HL-60 (cell line): ENCODE measurements at regions not wholly inside any gene's neighbourhood (a gene's known extent, or its start where the extent isn't known, plus 50 kb on each side); places are given as distances from the start of the nearest gene placed in this dataset.

Source experiments
- DNase-seq, 2 experiments: peaks; one replicate each; pipeline ENCODE4 v3.0.0-alpha.2; 2010 to 2020; ENCODE audit warnings: low read depth in 1 of 2, low spot score in 1 of 2
- H3K27ac ChIP-seq: fragments of 250-450 bp; sonication (Bioruptor Pico); replicated peaks from 2 replicates; pipeline ENCODE4 v1.5.1; 2020; ENCODE audit warnings: mild to moderate bottlenecking, moderate library complexity
- H3K27me3 ChIP-seq: fragments of 250-450 bp; sonication (Bioruptor Pico); 2 replicates; pipeline ENCODE4 v1.5.1; 2021; ENCODE audit warnings: mild to moderate bottlenecking, moderate library complexity; ENCODE audit not compliant: insufficient read depth, poor library complexity, severe bottlenecking
- H3K4me3 ChIP-seq: replicated peaks from 2 replicates; pipeline ENCODE4 v1.5.1; 2011; ENCODE audit warnings: mild to moderate bottlenecking, control low read depth, low read length; ENCODE audit not compliant: insufficient read depth
- GABPA ChIP-seq: IDR thresholded peaks from 2 replicates; pipeline ENCODE4 v1.6.1; 2012; ENCODE audit warnings: low read depth
- POLR2AphosphoS5 ChIP-seq: IDR thresholded peaks from 2 replicates; pipeline ENCODE4 v1.6.1; 2012; ENCODE audit warnings: low read depth
- SPI1 ChIP-seq: IDR thresholded peaks from 2 replicates; pipeline ENCODE4 v1.6.1; 2012; ENCODE audit warnings: low read depth, mild to moderate bottlenecking, borderline replicate concordance
- TF ChIP-seq, protein P1 (sequence below): IDR thresholded peaks from 2 replicates; pipeline ENCODE4 v1.6.1; 2012; ENCODE audit warnings: low read depth; ENCODE audit not compliant: insufficient replicate concordance
- TF ChIP-seq, protein P2 (sequence below): IDR thresholded peaks from one replicate; pipeline ENCODE4 v1.5.1; 2011; ENCODE audit warnings: low read length, control low read depth, inconsistent platforms; ENCODE audit not compliant: insufficient read depth

DNA sequence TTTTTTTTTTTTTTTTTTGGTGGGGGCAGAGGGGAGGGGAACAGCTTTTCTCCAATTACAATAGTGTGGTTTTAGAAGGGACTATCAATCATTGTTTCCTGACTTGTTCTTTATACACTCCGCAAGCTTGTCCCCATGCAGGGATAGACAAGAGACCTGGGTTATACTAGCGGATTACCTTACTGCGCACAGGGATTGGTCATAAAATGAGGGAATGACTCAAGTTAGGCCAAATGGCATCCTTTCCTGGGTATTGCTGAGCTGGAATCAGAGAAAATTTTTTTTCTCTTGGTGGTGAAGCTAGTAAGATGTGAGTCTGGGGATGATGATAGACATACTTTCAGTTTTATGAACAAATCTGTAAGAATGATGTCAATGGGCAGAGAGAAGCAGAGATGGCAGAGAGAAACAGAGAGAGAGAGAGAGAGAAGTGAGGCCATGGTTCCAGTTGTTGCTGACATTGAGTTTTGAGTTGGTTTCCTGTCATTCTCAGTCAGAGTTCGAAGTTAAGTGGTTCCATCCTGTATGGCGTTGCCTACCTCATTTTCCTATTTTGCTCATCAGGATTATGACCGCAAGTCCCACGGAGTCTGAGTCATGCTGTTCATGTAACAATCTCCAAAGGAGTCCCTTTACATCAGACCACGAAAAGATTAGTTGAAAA lies 59.1 kb upstream of the OTOGL start:
- no peak overlapping the region for H3K27ac ChIP-seq
- DNase-seq, result no peak
- TF ChIP-seq GABPA, result no peak
- no peak overlapping the region for H3K4me3 ChIP-seq
- no peaks in the 10 kb centered on the region for H3K27me3 ChIP-seq

DNA sequence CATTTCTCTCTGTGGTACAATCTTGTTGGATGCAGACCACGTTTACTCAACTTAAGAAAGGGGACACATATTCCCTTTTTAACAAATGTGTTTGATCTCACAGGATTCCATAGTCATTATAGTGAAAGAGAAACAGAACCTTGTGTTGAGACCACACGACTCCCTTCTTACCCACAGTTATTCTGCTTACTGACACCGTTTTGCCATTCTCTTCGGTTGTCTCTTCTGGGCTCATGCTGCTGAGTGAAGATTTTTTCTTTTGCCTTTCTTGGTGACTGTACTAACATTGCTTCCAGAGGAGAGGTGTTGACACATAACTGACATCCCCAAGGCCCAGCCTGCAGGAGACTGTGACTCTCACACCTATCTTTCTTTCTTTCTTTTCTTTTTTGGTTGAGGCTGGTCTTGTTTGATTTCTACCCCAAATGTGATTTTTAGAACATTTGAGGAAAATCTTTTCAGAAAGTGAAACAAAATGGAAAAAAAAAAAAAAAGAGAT lies 61.2 kb upstream of the OTOGL start:
- no peak for DNase-seq
- TF ChIP-seq GABPA, result no peak
- TF ChIP-seq POLR2AphosphoS5, result no peak
- TF ChIP-seq SPI1, result no peak
- TF ChIP-seq, protein P1, sequence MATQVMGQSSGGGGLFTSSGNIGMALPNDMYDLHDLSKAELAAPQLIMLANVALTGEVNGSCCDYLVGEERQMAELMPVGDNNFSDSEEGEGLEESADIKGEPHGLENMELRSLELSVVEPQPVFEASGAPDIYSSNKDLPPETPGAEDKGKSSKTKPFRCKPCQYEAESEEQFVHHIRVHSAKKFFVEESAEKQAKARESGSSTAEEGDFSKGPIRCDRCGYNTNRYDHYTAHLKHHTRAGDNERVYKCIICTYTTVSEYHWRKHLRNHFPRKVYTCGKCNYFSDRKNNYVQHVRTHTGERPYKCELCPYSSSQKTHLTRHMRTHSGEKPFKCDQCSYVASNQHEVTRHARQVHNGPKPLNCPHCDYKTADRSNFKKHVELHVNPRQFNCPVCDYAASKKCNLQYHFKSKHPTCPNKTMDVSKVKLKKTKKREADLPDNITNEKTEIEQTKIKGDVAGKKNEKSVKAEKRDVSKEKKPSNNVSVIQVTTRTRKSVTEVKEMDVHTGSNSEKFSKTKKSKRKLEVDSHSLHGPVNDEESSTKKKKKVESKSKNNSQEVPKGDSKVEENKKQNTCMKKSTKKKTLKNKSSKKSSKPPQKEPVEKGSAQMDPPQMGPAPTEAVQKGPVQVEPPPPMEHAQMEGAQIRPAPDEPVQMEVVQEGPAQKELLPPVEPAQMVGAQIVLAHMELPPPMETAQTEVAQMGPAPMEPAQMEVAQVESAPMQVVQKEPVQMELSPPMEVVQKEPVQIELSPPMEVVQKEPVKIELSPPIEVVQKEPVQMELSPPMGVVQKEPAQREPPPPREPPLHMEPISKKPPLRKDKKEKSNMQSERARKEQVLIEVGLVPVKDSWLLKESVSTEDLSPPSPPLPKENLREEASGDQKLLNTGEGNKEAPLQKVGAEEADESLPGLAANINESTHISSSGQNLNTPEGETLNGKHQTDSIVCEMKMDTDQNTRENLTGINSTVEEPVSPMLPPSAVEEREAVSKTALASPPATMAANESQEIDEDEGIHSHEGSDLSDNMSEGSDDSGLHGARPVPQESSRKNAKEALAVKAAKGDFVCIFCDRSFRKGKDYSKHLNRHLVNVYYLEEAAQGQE, result no peak
- TF ChIP-seq, protein P2, sequence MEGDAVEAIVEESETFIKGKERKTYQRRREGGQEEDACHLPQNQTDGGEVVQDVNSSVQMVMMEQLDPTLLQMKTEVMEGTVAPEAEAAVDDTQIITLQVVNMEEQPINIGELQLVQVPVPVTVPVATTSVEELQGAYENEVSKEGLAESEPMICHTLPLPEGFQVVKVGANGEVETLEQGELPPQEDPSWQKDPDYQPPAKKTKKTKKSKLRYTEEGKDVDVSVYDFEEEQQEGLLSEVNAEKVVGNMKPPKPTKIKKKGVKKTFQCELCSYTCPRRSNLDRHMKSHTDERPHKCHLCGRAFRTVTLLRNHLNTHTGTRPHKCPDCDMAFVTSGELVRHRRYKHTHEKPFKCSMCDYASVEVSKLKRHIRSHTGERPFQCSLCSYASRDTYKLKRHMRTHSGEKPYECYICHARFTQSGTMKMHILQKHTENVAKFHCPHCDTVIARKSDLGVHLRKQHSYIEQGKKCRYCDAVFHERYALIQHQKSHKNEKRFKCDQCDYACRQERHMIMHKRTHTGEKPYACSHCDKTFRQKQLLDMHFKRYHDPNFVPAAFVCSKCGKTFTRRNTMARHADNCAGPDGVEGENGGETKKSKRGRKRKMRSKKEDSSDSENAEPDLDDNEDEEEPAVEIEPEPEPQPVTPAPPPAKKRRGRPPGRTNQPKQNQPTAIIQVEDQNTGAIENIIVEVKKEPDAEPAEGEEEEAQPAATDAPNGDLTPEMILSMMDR, result no peak
- Histone ChIP-seq H3K27me3 (no peaks in the 10 kb centered on the region), H3K27ac (no peak overlapping the region), H3K4me3 (no peak overlapping the region)

DNA sequence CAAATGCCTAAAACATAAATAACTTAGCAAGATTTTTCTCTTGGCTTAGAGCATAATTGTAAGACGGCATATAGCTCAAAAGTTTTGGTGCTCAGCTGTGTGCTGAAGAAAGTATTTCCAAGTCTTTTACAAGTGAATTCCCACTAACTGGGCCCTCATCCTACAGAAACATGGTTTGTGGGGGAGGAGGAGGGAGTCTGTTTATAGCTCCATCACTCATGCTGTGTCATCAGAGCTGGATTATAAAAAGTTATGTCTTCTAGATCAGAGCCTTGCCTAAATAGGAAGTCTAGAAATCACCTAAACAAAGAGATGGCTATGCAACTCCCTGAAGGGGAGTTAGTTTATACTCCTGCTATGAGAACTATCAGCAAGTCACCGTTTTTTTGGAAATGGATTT lies 65.9 kb upstream of the OTOGL start:
- TF ChIP-seq, protein P2, result no peak
- TF ChIP-seq, protein P1, result no peak
- TF ChIP-seq SPI1 (no peak), GABPA (no peak), POLR2AphosphoS5 (no peak)
- Histone ChIP-seq H3K27ac (no peak overlapping the region), H3K27me3 (no peaks in the 10 kb centered on the region), H3K4me3 (no peak overlapping the region)
- no peak for DNase-seq

DNA sequence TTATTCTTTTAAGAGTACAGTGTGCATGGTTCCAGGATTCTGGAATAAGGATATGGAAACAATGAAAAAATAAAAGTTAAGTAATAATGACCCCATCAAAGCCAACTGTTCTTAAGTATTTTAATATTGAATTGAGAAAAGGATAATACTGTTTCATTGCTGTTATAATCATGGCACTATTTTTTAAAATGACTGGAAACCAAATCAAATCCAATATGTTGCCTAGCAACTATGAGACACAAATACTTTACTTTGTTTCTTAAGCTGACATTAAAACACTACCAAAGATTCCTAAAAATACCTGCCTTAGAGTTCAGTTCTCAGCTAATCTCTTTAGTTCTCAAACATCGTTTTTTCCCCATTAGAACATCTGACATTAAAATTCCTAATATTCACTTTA lies 66.4 kb upstream of the OTOGL start:
- no peaks in the 10 kb centered on the region for H3K27me3 ChIP-seq
- TF ChIP-seq SPI1, result no peak
- no peak for TF ChIP-seq GABPA
- TF ChIP-seq, protein P2, result no peak
- TF ChIP-seq, protein P1, result no peak
- no peak for TF ChIP-seq POLR2AphosphoS5
- no peak overlapping the region for H3K4me3 ChIP-seq
- no peak overlapping the region for H3K27ac ChIP-seq
- no peak for DNase-seq
